Pons (tissue), 1 donor: ENCODE measurements at regions not wholly inside any gene's neighbourhood (a gene's known extent, or its start where the extent isn't known, plus 50 kb on each side); places are given as distances from the start of the nearest gene placed in this dataset.

ENCODE experiments used
- DNase-seq: peaks from one replicate; pipeline ENCODE4 v3.0.0-alpha.2; 2016; ENCODE audit warnings: low spot score

DNA sequence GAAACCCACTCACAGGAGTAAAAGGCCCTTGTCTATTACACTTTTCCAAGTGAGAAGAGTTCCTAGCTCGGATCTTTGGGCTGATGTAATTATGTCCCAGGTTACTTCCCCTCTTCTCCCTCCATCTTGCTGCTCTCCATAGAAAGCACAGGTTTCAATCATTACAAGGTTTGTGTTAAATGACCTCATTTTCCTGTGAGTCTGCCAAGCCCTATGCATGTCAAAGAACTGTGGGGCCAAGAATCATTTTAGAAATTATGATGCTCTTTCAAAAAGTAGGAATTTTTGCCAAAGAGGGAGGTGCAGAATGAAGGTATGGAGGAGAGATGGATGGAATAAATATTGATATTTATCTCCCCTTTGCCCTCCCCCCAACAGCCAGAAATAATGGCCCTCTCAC lies 129.3 kb upstream of the TPM1 start:
- DNase-seq = no peak

GRCh38 chr15:62914461-62915079 lies 128.0 kb upstream of the TPM1 start:
- no peak for DNase-seq

DNA sequence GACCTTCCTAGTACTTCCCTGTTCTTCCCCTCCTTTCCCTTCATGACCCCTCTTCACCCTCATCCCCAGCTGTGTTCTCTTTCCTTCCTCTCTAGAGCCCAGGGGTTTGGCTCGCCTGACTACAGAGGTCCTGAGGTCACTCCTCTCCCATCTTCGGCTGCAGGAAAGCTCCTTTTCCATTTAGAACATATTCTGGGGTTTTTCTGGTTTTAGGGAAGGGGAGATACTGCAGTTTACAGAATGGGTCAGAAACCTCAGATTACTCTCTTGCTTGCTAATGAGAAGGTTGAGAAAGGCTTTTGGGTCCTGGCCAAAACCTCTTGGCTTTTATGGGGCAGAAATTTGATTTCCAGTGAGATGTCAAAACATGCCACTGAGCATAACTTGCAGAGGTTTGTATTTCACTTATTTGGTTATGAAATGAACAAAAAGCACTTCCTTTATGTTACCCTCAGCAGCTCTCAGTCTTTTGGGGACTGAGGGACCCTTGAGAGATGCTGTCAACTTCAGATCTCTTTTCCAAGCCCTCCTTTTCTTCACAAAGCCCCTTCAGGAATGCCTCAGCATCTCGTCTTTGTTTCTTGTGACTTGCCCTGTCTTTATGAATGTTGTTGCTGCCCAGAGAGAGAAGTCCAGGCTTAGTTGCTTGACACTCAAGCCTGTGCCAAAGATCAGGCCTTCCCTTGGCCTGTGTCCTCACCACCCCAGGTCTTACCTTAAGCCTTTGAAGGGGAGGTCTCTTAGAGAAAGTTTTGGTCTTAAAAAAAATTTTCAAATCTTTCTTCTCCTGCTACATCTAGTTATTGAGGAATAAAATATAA lies 121.7 kb upstream of the TPM1 start:
- no peak for DNase-seq

DNA sequence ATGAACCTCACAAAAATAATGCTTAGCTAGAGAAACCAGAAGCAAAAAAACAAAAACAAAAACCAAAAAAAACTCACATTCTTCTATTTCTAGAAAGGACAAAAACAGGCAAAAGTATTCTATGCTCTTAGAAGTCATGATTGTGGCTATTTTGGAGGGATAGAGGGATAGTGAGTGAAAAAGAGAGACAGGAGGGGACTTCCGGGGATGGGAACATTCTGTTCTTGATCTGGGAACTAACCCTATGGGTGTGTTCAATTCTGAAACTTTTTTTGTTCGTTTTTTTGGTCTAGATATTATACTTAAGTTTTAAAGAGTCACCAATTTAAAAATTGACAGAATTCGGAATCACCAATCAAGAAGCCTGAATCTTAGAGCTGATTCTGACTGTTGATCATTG lies 120.0 kb upstream of the TPM1 start:
- DNase-seq = no peak

GRCh38 chr15:62925875-62926274 lies 116.7 kb upstream of the TPM1 start:
- DNase-seq = no peak

DNA sequence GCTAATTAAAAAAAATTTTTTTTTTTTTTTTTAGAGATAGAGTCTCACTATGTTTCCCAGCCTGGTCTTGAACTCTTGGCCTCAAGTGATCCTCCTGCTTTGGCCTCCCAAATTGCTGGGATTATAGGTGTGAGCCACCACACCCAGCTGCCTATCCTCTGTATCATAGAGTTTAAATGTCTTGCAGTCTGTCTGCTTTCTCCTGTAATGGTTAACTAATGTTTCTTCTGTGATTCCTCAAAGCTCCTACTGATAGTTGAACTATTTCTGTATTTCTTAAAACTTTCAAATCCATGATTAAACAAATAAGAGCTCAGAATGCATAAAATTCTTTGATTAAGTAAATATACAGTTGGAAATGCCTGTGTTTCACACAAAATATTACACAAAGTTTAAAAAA lies 115.4 kb upstream of the TPM1 start:
- DNase-seq = no peak

DNA sequence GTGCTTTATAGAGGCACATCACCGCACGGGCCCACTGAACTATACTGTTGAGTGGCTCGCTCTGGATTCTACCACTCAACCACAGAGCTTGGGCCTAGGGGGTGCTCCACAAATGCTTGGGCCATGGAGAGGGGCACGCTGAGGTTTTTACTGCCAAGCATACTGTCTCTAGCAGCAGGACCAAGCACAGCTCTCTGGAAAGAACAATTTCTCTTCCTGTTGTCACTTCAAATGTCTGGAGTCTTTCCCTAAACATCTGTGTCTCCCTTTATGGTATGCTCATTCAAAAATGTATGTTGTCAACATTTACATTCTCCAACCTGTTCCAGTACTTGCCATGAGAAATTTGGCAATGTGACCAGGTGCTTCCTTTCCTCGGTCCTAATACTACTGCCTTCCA lies 114.7 kb upstream of the TPM1 start:
- no peak for DNase-seq

DNA sequence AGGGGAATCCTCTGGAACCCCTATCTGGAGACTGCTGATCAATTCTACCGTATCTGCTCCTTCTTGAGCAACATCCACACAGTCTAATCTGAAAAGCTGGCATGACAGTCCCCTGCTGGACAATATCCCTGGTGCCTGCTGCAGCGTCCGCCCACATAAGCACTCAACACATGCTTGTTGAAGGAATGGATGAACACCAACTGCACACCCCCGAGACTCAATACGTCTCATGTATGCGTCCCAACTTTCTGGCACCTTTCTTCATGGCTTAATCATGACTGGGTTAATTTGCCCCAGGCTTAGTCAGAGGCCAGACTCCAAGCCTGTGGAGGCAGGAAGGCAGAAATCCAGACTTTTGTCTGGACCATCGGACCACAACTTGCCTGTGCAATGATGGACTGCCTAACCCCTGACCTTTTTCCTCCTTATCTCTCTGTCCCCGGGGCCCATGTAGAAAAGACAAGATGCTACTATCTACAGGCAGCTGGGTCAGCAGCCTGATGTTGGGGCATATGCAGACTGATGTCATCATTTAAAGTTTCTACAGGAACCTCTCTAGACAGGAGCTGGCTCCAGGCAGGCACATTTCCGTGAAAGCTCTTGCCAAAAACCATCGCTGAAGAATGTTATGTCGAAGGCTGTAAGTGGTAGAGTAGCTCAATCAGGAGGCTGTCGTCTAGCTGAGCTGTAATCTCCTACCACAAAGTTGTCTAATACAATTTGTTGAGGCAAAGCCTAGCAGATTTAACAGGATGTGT lies 114.1 kb upstream of the TPM1 start:
- DNase-seq = no peak

DNA sequence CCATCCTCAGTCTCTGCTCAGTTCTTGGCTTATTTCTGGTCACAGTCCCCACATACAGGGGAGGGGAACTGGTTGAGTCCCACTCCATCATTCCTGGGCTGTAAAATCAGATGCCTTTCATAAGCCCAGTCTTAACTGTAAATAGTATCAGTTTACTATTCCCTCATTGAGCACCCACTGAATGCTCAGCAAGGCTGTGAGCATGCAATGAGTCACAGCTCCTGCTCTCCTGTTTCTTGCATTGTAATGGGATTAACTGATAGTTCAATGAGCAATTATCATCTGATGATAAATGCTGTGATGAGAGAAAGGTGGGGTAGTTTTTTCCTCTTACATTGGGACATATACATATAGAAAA lies 113.6 kb upstream of the TPM1 start:
- no peak for DNase-seq

DNA sequence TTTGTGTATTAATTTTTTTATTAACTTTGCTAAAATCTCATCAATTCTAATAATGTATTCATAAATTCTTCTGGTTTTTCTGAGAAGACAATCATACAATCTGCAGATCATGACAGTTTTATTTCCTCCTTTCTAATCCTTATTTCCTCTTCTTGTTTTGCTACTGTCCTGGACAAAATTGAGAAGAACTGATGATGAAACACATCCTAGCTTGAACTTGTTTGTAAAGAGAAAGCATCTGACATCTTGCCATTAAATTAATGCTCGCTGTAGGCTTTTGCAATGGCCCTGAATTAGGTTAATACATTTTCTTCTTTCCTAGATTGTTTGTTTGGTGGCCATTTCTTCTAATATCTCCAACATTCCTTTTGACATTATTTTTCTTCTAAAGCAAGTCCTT lies 110.9 kb upstream of the TPM1 start:
- peak; percentile 52 for DNase-seq

- DNase-seq = no peak
Measured at GRCh38 chr15:62932436-62932835, 110.1 kb upstream of the TPM1 start.

DNA sequence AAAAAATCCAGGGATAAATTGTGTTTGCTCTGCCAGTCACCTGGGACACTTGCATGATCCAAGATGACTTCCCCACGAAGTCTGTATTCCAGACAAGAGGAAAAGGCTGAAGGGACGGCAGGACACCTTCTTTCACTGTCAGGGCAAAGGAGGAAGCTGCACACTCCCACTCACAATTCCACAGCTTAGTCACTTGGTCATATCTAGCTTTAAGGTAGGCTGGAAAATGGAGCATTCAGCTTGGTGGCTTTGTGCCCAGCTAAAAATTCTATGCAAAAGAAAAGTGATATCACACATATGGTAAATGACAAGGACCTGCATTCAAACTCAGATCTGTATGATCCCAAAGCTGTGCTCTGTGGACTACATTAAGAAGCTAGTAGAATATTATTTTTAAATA lies 109.2 kb upstream of the TPM1 start:
- DNase-seq = no peak

- DNase-seq = no peak
Measured at GRCh38 chr15:62934236-62934971, 108.1 kb upstream of the TPM1 start.

DNA sequence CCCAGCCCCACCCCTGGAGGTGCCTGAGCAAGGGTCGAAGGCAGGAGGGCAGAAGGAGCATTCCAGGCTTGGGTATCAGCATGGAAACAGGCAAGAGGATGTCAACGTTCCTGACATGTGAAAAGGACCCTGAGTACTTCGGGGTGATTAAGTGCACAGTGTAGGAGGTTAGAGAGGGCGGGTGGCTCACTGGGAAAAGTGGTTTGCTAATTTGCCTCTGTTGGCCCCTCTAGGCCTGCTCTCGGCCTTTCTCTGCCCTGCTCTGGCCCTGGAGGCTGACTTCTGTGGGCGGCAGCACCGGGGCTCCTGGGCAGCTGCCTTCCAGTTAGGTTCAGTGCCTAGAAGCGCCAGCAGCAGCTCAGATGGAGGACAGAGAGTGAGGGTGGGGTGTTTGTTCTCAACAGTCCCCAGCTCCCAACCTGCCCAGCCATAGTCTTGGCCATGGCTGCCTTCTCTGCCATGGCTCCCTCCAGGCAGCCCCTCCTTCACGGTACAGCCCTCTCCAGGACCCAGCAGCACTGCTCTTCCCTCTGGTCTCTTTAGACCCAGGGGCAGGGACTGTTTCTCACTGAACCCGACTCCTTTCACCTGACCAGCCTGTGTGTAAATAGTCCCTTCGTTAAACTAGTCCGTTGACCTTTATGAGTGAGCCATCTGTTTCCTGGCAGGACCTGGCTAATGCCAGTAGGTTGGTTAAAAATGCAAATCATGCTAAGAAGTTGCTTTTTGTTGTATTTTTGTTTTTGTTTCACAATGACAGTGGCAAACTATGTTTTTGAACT lies 107.1 kb upstream of the TPM1 start:
- DNase-seq = no peak

GRCh38 chr15:62938825-62939224 lies 103.7 kb upstream of the TPM1 start:
- no peak for DNase-seq

DNA sequence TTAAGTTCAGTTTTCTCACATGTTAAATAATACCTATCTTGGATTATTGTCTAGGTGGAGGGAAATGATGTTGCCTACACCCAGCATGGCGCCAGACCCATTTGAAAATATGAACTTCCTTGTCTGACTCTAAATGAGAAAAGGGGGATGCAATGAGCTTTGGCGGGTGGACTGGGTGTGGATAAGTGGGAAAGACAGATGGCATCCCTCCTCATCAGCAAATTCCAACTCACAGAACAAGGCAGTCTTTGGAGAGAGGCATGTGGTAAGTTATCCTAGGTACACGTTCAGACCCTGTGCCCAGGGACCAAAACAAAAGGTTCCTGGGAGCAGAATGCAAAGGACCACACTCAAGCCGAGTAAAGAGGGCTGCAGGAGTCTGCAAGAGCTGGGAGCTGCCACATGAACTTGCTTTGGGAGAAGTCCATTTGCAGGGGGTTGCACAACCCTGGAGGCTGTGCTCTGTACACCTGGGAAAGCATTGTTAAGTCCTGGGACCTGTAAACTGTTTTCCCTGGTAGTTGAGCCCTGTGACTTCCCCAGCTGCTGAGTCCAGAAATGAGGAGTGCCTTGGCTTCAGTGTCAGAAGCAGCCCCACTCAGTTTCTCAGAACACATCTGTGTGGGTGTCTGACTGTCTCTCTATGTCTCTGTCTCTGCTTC lies 102.3 kb upstream of the TPM1 start:
- DNase-seq = no peak

DNA sequence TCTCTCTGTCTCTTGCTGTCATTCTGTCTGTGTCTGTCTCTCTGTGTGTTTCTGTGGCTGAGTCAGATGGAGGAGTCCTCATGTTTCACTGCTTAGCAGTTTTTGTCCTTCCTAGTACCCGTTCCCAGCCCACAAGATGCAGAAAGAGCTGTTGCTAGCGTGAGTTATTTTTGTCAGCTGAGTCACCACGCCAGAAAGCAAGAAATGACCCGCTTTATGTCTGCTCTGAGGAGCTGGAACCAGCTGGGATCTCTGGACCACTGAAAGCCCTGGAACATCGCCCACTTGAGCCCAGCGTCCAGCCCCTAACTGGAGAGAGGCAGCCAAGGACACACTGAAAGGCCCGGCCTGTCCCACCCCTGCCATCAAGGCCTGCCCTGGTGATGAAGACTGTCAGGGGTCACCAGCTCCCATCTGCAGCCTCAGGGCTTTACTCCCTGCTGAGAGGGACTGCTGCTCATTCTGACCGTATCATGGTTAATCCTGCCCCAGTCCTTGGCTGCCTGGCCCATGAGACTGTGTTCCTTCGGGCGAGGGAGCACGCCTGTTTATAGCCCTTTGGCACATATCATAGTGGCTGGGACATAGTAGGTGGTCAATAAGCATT lies 101.7 kb upstream of the TPM1 start:
- peak; percentile 67 for DNase-seq

GRCh38 chr15:62941699-62942098 lies 100.8 kb upstream of the TPM1 start:
- DNase-seq = no peak

- DNase-seq = no peak
Measured at GRCh38 chr15:62942428-62942827, 100.1 kb upstream of the TPM1 start.

GRCh38 chr15:62945063-62945462 lies 97.5 kb upstream of the TPM1 start:
- DNase-seq = no peak

DNA sequence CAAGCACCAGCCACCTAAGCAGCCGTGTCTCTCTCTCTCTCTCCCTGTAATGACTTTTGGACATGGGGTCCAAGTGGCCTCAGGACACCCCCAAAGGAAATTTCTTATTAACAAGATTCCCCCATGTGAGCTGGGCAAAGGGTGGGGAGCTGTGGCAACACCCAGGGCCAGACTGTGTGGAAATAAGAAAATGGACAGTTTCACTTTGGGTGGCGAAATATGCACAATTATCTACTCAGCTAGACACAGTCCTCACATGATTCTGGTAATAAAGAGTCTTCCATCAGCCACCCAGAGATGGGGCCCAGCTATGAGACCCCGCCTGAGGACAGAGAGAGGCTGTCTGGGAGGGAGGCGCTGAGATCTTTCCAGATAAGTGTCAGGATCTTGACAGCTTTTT lies 96.8 kb upstream of the TPM1 start:
- DNase-seq = no peak
